ENCODE measurements at regions not wholly inside any gene's neighbourhood (a gene's known extent, or its start where the extent isn't known, plus 50 kb on each side); places are given as distances from the start of the nearest gene placed in this dataset.
"Not testable (repeated sequence)": the region's sequence is repeated elsewhere in the genome, so short reads cannot be mapped to it uniquely, and the experiment has no call there.

DNA sequence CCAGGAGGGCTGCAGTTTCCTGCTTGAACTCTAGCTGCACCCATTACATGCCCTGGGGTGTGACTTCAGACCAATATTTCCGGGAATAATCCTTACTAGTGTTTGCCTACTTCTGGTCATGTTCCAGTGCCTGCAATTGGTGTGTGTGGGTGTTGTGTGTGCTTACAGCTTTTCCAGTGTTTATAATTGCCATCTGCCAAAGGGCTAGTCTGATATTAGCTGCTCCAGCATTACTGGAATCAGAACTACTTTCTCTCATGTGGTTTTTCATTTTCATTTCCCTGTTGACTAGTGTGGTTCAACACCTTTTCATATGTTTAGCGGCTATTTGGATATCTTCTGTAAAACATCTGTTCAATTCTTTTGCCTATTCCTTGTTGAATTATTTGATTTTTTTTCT, 132.9 kb downstream of the TMEM121 start:
- TF ChIP-seq, protein P1, sequence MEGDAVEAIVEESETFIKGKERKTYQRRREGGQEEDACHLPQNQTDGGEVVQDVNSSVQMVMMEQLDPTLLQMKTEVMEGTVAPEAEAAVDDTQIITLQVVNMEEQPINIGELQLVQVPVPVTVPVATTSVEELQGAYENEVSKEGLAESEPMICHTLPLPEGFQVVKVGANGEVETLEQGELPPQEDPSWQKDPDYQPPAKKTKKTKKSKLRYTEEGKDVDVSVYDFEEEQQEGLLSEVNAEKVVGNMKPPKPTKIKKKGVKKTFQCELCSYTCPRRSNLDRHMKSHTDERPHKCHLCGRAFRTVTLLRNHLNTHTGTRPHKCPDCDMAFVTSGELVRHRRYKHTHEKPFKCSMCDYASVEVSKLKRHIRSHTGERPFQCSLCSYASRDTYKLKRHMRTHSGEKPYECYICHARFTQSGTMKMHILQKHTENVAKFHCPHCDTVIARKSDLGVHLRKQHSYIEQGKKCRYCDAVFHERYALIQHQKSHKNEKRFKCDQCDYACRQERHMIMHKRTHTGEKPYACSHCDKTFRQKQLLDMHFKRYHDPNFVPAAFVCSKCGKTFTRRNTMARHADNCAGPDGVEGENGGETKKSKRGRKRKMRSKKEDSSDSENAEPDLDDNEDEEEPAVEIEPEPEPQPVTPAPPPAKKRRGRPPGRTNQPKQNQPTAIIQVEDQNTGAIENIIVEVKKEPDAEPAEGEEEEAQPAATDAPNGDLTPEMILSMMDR (IDR thresholded peaks at IDR 0.05): not testable (repeated sequence)
- TF ChIP-seq POLR2A (IDR thresholded peaks at IDR 0.05): not testable (repeated sequence)
